ENCODE measurements at regions not wholly inside any gene's neighbourhood (a gene's known extent, or its start where the extent isn't known, plus 50 kb on each side); places are given as distances from the start of the nearest gene placed in this dataset.

- TF ChIP-seq CTCF (IDR thresholded peaks at IDR 0.05) (no peak), POLR2A (IDR thresholded peaks at IDR 0.05) (no peak)
Measured at GRCh38 chr16:65700596-65700995, 578.7 kb upstream of the CDH11 start.
